GM23338 (cell line): ENCODE measurements at regions not wholly inside any gene's neighbourhood (a gene's known extent, or its start where the extent isn't known, plus 50 kb on each side); places are given as distances from the start of the nearest gene placed in this dataset.

ENCODE experiments used
- ATAC-seq: fragments of 200-7000 bp; cut with Tn5 transposase; 3 replicates; pipeline ENCODE4 v1.9.1; 2020
- DNase-seq: peaks from one replicate; pipeline ENCODE4 v3.0.0-alpha.2; 2015; ENCODE audit warnings: low spot score
- H2AFZ ChIP-seq: fragments of 200-600 bp; sonication (generic); 2 replicates; pipeline ENCODE4 v1.8.0; 2016; ENCODE audit warnings: antibody characterized with exemption, mild to moderate bottlenecking, moderate library complexity
- H3F3A ChIP-seq: fragments of 200-600 bp; sonication (generic); replicated peaks from 2 replicates; pipeline ENCODE4 v1.8.0; 2017; ENCODE audit warnings: antibody characterized with exemption, mixed run types, low read depth
- H3K27ac ChIP-seq: fragments of 200-600 bp; sonication (generic); 2 replicates; pipeline ENCODE4 v1.6.1; 2016; ENCODE audit warnings: low read depth
- H3K27me3 ChIP-seq: fragments of 200-600 bp; sonication (generic); 2 replicates; pipeline ENCODE4 v1.8.0; 2016; ENCODE audit warnings: mild to moderate bottlenecking, mixed run types, moderate library complexity; ENCODE audit not compliant: insufficient read depth
- H3K36me3 ChIP-seq: fragments of 200-600 bp; sonication (generic); 2 replicates; pipeline ENCODE4 v1.8.0; 2016; ENCODE audit warnings: mild to moderate bottlenecking; ENCODE audit not compliant: insufficient read depth
- H3K4me1 ChIP-seq: fragments of 200-600 bp; sonication (generic); 2 replicates; pipeline ENCODE4 v1.8.0; 2016; ENCODE audit warnings: mild to moderate bottlenecking, moderate library complexity; ENCODE audit not compliant: insufficient read depth
- H3K4me2 ChIP-seq: fragments of 200-600 bp; sonication (generic); 2 replicates; pipeline ENCODE4 v1.7.1; 2017; ENCODE audit warnings: mixed run types
- H3K4me3 ChIP-seq: fragments of 200-600 bp; sonication (generic); 2 replicates; pipeline ENCODE4 v1.6.1; 2016; ENCODE audit warnings: mixed run types
- H3K79me2 ChIP-seq: fragments of 200-600 bp; sonication (generic); replicated peaks from 2 replicates; pipeline ENCODE4 v1.8.0; 2017; ENCODE audit warnings: mild to moderate bottlenecking; ENCODE audit not compliant: insufficient read depth
- H3K9me2 ChIP-seq: fragments of 200-600 bp; sonication (generic); 2 replicates; pipeline ENCODE4 v1.8.0; 2017; ENCODE audit not compliant: insufficient read depth
- H4K20me1 ChIP-seq: fragments of 200-600 bp; sonication (generic); replicated peaks from 2 replicates; pipeline ENCODE4 v1.8.0; 2017; ENCODE audit warnings: mild to moderate bottlenecking; ENCODE audit not compliant: insufficient read depth
- H3K27ac Mint-ChIP-seq: 2 replicates; pipeline ENCODE4 v1.8.0; 2020; ENCODE audit warnings: inconsistent platforms, mild to moderate bottlenecking, moderate library complexity, mixed read lengths
- H3K27me3 Mint-ChIP-seq: 3 replicates; pipeline ENCODE4 v1.8.0; 2022; ENCODE audit warnings: low read depth, mild to moderate bottlenecking, moderate library complexity, mixed read lengths, inconsistent platforms; ENCODE audit not compliant: insufficient read depth, poor library complexity
- H3K36me3 Mint-ChIP-seq: 3 replicates; pipeline ENCODE4 v1.8.0; 2021; ENCODE audit warnings: low read depth, mild to moderate bottlenecking, inconsistent platforms, moderate library complexity, mixed read lengths
- H3K4me1 Mint-ChIP-seq: 3 replicates; pipeline ENCODE4 v1.8.0; 2020; ENCODE audit warnings: mild to moderate bottlenecking, inconsistent platforms, mixed read lengths
- H3K4me3 Mint-ChIP-seq: 3 replicates; pipeline ENCODE4 v1.8.0; 2021; ENCODE audit warnings: moderate library complexity, mild to moderate bottlenecking, inconsistent platforms, mixed read lengths
- H3K9me3 Mint-ChIP-seq: 3 replicates; pipeline ENCODE4 v1.8.0; 2020; ENCODE audit warnings: moderate library complexity, mild to moderate bottlenecking, inconsistent platforms, mixed read lengths
- CREB1 ChIP-seq: fragments of 250-450 bp; sonication (Bioruptor Pico); IDR thresholded peaks from 2 replicates; pipeline ENCODE4 v1.5.0; 2020; ENCODE audit warnings: low read depth, mild to moderate bottlenecking, moderate library complexity
- EZH2phosphoT487 ChIP-seq: fragments of 200-600 bp; sonication (generic); IDR thresholded peaks from one replicate; pipeline ENCODE4 v1.8.1; 2018; ENCODE audit warnings: antibody characterized with exemption; ENCODE audit not compliant: unreplicated experiment
- JUNB ChIP-seq: IDR thresholded peaks from one replicate; pipeline ENCODE4 v1.6.1; 2016; ENCODE audit warnings: antibody characterized with exemption; ENCODE audit not compliant: unreplicated experiment
- NANOG ChIP-seq: IDR thresholded peaks from 2 replicates; pipeline ENCODE4 v1.6.1; 2016; ENCODE audit warnings: antibody characterized with exemption, borderline replicate concordance
- POLR2AphosphoS5 ChIP-seq: IDR thresholded peaks from 2 replicates; pipeline ENCODE4 v1.6.1; 2016; ENCODE audit warnings: antibody characterized with exemption, low read depth
- ZNF331 ChIP-seq: fragments of 250-450 bp; sonication (Bioruptor Pico); IDR thresholded peaks from 2 replicates; pipeline ENCODE4 v1.5.0; 2020; ENCODE audit warnings: low read depth, mild to moderate bottlenecking, moderate library complexity
- TF ChIP-seq, protein P1 (sequence below), 2 experiments: fragments of 200-600 bp in 1 of 2; sonication (generic) in 1 of 2; conservative IDR thresholded peaks; 2 replicates each; pipeline versions ENCODE4 v1.5.1 to v1.6.1; 2016 to 2017; ENCODE audit warnings: antibody characterized with exemption in 2 of 2, low read depth in 2 of 2, mild to moderate bottlenecking in 2 of 2, moderate library complexity in 1 of 2
- TF ChIP-seq, protein P2 (sequence below): IDR thresholded peaks from 2 replicates; pipeline ENCODE4 v1.6.1; 2016; ENCODE audit warnings: antibody characterized with exemption
- TF ChIP-seq, protein P3 (sequence below): IDR thresholded peaks from one replicate; pipeline ENCODE4 v1.6.1; 2018; ENCODE audit warnings: antibody characterized with exemption; ENCODE audit not compliant: unreplicated experiment
- TF ChIP-seq, protein P4 (sequence below): fragments of 250-450 bp; sonication (Bioruptor Pico); IDR thresholded peaks from 2 replicates; pipeline ENCODE4 v1.5.0; 2020; ENCODE audit warnings: mild to moderate bottlenecking, moderate library complexity

DNA sequence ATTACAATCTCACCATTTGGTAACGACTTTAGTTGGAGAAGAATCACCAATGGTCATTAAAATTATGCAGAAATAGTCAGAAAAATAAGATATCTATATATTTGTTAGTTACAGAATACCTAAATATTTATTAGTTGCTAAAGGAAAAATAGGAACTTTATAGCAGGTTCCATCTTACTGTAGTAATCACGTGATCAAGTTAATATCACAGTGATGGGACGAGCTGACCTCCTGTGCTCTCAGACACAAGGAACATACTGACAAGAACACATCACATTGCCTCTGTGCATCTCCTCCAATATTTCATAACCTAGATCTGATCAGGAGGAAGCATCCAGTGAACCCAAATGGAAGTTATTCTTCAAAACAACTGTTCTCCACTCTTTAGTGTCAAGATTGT, 215.3 kb downstream of the GALR1 start:
- Mint-ChIP-seq H3K9me3 (no peaks in the 10 kb centered on the region), H3K27ac (no peak overlapping the region), H3K4me1 (peaks cover 7% of the 10 kb centered on the region), H3K27me3 (peaks cover 3% of the 10 kb centered on the region), H3K36me3 (no peaks in the 10 kb centered on the region), H3K4me3 (no peak overlapping the region)
- no peaks in the 10 kb centered on the region for H4K20me1 ChIP-seq
- no peaks in the 10 kb centered on the region for H3K79me2 ChIP-seq
- ATAC-seq: no peak
- no peaks in the 10 kb centered on the region for H3K36me3 ChIP-seq
- no peak overlapping the region for H3K4me3 ChIP-seq
- H2AFZ ChIP-seq: no peak overlapping the region
- H3K4me2 ChIP-seq: no peak overlapping the region
- DNase-seq: no peak
- 0 out of 2 replicates have a peak, but pooled peaks cover 8% of the 10 kb centered on the region for H3K9me2 ChIP-seq
- H3F3A ChIP-seq: no peaks in the 10 kb centered on the region
- no peak overlapping the region for H3K27ac ChIP-seq
- H3K4me1 ChIP-seq: no peaks in the 10 kb centered on the region
- TF ChIP-seq, protein P1, sequence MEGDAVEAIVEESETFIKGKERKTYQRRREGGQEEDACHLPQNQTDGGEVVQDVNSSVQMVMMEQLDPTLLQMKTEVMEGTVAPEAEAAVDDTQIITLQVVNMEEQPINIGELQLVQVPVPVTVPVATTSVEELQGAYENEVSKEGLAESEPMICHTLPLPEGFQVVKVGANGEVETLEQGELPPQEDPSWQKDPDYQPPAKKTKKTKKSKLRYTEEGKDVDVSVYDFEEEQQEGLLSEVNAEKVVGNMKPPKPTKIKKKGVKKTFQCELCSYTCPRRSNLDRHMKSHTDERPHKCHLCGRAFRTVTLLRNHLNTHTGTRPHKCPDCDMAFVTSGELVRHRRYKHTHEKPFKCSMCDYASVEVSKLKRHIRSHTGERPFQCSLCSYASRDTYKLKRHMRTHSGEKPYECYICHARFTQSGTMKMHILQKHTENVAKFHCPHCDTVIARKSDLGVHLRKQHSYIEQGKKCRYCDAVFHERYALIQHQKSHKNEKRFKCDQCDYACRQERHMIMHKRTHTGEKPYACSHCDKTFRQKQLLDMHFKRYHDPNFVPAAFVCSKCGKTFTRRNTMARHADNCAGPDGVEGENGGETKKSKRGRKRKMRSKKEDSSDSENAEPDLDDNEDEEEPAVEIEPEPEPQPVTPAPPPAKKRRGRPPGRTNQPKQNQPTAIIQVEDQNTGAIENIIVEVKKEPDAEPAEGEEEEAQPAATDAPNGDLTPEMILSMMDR (conservative IDR thresholded peaks at IDR 0.05; ENCODE audit: low read depth in 2 of 2): no peak
- TF ChIP-seq, protein P2, sequence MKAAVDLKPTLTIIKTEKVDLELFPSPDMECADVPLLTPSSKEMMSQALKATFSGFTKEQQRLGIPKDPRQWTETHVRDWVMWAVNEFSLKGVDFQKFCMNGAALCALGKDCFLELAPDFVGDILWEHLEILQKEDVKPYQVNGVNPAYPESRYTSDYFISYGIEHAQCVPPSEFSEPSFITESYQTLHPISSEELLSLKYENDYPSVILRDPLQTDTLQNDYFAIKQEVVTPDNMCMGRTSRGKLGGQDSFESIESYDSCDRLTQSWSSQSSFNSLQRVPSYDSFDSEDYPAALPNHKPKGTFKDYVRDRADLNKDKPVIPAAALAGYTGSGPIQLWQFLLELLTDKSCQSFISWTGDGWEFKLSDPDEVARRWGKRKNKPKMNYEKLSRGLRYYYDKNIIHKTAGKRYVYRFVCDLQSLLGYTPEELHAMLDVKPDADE: no peak
- TF ChIP-seq, protein P3, sequence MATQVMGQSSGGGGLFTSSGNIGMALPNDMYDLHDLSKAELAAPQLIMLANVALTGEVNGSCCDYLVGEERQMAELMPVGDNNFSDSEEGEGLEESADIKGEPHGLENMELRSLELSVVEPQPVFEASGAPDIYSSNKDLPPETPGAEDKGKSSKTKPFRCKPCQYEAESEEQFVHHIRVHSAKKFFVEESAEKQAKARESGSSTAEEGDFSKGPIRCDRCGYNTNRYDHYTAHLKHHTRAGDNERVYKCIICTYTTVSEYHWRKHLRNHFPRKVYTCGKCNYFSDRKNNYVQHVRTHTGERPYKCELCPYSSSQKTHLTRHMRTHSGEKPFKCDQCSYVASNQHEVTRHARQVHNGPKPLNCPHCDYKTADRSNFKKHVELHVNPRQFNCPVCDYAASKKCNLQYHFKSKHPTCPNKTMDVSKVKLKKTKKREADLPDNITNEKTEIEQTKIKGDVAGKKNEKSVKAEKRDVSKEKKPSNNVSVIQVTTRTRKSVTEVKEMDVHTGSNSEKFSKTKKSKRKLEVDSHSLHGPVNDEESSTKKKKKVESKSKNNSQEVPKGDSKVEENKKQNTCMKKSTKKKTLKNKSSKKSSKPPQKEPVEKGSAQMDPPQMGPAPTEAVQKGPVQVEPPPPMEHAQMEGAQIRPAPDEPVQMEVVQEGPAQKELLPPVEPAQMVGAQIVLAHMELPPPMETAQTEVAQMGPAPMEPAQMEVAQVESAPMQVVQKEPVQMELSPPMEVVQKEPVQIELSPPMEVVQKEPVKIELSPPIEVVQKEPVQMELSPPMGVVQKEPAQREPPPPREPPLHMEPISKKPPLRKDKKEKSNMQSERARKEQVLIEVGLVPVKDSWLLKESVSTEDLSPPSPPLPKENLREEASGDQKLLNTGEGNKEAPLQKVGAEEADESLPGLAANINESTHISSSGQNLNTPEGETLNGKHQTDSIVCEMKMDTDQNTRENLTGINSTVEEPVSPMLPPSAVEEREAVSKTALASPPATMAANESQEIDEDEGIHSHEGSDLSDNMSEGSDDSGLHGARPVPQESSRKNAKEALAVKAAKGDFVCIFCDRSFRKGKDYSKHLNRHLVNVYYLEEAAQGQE: no peak
- no peak for TF ChIP-seq ZNF331 (CRISPR knock-in tag)
- no peak for TF ChIP-seq CREB1 (CRISPR knock-in tag)
- no peak for TF ChIP-seq JUNB
- no peak for TF ChIP-seq NANOG
- TF ChIP-seq POLR2AphosphoS5: no peak
- TF ChIP-seq, protein P4, sequence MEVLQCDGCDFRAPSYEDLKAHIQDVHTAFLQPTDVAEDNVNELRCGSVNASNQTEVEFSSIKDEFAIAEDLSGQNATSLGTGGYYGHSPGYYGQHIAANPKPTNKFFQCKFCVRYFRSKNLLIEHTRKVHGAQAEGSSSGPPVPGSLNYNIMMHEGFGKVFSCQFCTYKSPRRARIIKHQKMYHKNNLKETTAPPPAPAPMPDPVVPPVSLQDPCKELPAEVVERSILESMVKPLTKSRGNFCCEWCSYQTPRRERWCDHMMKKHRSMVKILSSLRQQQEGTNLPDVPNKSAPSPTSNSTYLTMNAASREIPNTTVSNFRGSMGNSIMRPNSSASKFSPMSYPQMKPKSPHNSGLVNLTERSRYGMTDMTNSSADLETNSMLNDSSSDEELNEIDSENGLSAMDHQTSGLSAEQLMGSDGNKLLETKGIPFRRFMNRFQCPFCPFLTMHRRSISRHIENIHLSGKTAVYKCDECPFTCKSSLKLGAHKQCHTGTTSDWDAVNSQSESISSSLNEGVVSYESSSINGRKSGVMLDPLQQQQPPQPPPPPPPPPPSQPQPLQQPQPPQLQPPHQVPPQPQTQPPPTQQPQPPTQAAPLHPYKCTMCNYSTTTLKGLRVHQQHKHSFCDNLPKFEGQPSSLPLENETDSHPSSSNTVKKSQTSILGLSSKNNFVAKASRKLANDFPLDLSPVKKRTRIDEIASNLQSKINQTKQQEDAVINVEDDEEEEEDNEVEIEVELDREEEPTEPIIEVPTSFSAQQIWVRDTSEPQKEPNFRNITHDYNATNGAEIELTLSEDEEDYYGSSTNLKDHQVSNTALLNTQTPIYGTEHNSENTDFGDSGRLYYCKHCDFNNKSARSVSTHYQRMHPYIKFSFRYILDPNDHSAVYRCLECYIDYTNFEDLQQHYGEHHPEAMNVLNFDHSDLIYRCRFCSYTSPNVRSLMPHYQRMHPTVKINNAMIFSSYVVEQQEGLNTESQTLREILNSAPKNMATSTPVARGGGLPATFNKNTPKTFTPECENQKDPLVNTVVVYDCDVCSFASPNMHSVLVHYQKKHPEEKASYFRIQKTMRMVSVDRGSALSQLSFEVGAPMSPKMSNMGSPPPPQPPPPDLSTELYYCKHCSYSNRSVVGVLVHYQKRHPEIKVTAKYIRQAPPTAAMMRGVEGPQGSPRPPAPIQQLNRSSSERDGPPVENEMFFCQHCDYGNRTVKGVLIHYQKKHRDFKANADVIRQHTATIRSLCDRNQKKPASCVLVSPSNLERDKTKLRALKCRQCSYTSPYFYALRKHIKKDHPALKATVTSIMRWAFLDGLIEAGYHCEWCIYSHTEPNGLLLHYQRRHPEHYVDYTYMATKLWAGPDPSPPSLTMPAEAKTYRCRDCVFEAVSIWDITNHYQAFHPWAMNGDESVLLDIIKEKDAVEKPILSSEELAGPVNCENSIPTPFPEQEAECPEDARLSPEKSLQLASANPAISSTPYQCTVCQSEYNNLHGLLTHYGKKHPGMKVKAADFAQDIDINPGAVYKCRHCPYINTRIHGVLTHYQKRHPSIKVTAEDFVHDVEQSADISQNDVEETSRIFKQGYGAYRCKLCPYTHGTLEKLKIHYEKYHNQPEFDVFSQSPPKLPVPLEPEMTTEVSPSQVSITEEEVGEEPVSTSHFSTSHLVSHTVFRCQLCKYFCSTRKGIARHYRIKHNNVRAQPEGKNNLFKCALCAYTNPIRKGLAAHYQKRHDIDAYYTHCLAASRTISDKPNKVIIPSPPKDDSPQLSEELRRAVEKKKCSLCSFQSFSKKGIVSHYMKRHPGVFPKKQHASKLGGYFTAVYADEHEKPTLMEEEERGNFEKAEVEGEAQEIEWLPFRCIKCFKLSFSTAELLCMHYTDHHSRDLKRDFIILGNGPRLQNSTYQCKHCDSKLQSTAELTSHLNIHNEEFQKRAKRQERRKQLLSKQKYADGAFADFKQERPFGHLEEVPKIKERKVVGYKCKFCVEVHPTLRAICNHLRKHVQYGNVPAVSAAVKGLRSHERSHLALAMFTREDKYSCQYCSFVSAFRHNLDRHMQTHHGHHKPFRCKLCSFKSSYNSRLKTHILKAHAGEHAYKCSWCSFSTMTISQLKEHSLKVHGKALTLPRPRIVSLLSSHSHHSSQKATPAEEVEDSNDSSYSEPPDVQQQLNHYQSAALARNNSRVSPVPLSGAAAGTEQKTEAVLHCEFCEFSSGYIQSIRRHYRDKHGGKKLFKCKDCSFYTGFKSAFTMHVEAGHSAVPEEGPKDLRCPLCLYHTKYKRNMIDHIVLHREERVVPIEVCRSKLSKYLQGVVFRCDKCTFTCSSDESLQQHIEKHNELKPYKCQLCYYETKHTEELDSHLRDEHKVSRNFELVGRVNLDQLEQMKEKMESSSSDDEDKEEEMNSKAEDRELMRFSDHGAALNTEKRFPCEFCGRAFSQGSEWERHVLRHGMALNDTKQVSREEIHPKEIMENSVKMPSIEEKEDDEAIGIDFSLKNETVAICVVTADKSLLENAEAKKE: no peak
- no peak for TF ChIP-seq EZH2phosphoT487
- H3K27me3 ChIP-seq: no peaks in the 10 kb centered on the region
